ENCODE measurements at regions not wholly inside any gene's neighbourhood (a gene's known extent, or its start where the extent isn't known, plus 50 kb on each side); places are given as distances from the start of the nearest gene placed in this dataset.

- Histone ChIP-seq H4K20me1 (ENCODE audit: insufficient read depth, low read length) (no peaks in the 10 kb centered on the region), H3K4me1 (ENCODE audit: control insufficient read depth in 1 of 2, insufficient read depth in 2 of 2, low read length in 2 of 2) (no peaks in the 10 kb centered on the region), H3K4me3 (replicated peaks in 1 of 3; ENCODE audit: low read depth in 2 of 3, low read length in 3 of 3) (no peak overlapping the region), H3K4me2 (replicated peaks; ENCODE audit: extremely low read depth, low read length, poor library complexity, severe bottlenecking) (no peak overlapping the region), H3K27ac (ENCODE audit: low read depth in 1 of 2, low read length in 2 of 2) (no peak overlapping the region), H3K27me3 (ENCODE audit: control insufficient read depth in 2 of 2, insufficient read depth in 2 of 2, low read length in 2 of 2) (no peaks in the 10 kb centered on the region), H3K9me3 (replicated peaks in 1 of 2; ENCODE audit: control insufficient read depth in 1 of 2, insufficient read depth in 1 of 2, low read length in 2 of 2) (no peaks in the 10 kb centered on the region), H3K36me3 (replicated peaks in 1 of 2; ENCODE audit: control insufficient read depth in 1 of 2, insufficient read depth in 2 of 2, low read length in 2 of 2) (no peaks in the 10 kb centered on the region), H3K9ac (ENCODE audit: insufficient read depth, low read length, poor library complexity, severe bottlenecking) (no peak overlapping the region), H3K79me2 (ENCODE audit: insufficient read depth, low read length) (no peaks in the 10 kb centered on the region), H2AFZ (ENCODE audit: insufficient read depth, low read depth, low read length, poor library complexity, severe bottlenecking) (no peak overlapping the region)
- Mint-ChIP-seq H3K4me3 (no peak overlapping the region), H3K36me3 (no peaks in the 10 kb centered on the region), H3K27ac (no peak overlapping the region), H3K4me1 (no peaks in the 10 kb centered on the region), H3K9me3 (peaks cover 0 to 7% (median 0%) of the 10 kb centered on the region in 7 donors), H3K27me3 (ENCODE audit: low read depth in 3 of 3) (no peaks in the 10 kb centered on the region)
- no CpG with 5 or more reads among the region's 6 CpGs for WGBS (ENCODE audit: insufficient coverage)
- TF ChIP-seq CTCF (IDR thresholded peaks at IDR 0.05), result no peak
- no peak for DNase-seq
- intact Hi-C loops (cut with micrococcal nuclease), result no loop called here
Observed at GRCh38 chrX:124548571-124548970, 202.2 kb downstream of the SH2D1A start.

GRCh38 chrX:124555036-124555595 lies 208.8 kb downstream of the SH2D1A start:
- H3K9ac ChIP-seq (ENCODE audit: insufficient read depth, low read length, poor library complexity, severe bottlenecking), result no peak overlapping the region
- WGBS (ENCODE audit: insufficient coverage), result no CpG with 5 or more reads among the region's 2 CpGs
- no peaks in the 10 kb centered on the region for H3K4me1 Mint-ChIP-seq
- H3K36me3 ChIP-seq (replicated peaks in 1 of 2; ENCODE audit: control insufficient read depth in 1 of 2, insufficient read depth in 2 of 2, low read length in 2 of 2), result no peaks in the 10 kb centered on the region
- no peak overlapping the region for H3K4me3 Mint-ChIP-seq
- H3K9me3 Mint-ChIP-seq, result peaks cover 0 to 5% (median 0%) of the 10 kb centered on the region in 7 donors
- no peaks in the 10 kb centered on the region for H3K36me3 Mint-ChIP-seq
- H3K4me1 ChIP-seq (ENCODE audit: control insufficient read depth in 1 of 2, insufficient read depth in 2 of 2, low read length in 2 of 2), result no peaks in the 10 kb centered on the region
- H3K9me3 ChIP-seq (replicated peaks in 1 of 2; ENCODE audit: control insufficient read depth in 1 of 2, insufficient read depth in 1 of 2, low read length in 2 of 2), result no peaks in the 10 kb centered on the region
- no peak overlapping the region for H3K4me2 ChIP-seq (replicated peaks; ENCODE audit: extremely low read depth, low read length, poor library complexity, severe bottlenecking)
- no peaks in the 10 kb centered on the region for H4K20me1 ChIP-seq (ENCODE audit: insufficient read depth, low read length)
- no peak overlapping the region for H3K4me3 ChIP-seq (replicated peaks in 1 of 3; ENCODE audit: low read depth in 2 of 3, low read length in 3 of 3)
- intact Hi-C loops (cut with micrococcal nuclease), result no loop called here
- no peaks in the 10 kb centered on the region for H3K27me3 ChIP-seq (ENCODE audit: control insufficient read depth in 2 of 2, insufficient read depth in 2 of 2, low read length in 2 of 2)
- H2AFZ ChIP-seq (ENCODE audit: insufficient read depth, low read depth, low read length, poor library complexity, severe bottlenecking), result no peak overlapping the region
- TF ChIP-seq CTCF (IDR thresholded peaks at IDR 0.05), result no peak
- no peak overlapping the region for H3K27ac ChIP-seq (ENCODE audit: low read depth in 1 of 2, low read length in 2 of 2)
- H3K79me2 ChIP-seq (ENCODE audit: insufficient read depth, low read length), result no peaks in the 10 kb centered on the region
- no peak for DNase-seq
- peaks cover 0 to 6% (median 0%) of the 10 kb centered on the region in 3 donors for H3K27me3 Mint-ChIP-seq (ENCODE audit: low read depth in 3 of 3)
- H3K27ac Mint-ChIP-seq, result no peak overlapping the region

Data from CD14-positive monocyte (primary cell).